SK-N-SH (cell line): ENCODE measurements at regions not wholly inside any gene's neighbourhood (a gene's known extent, or its start where the extent isn't known, plus 50 kb on each side); places are given as distances from the start of the nearest gene placed in this dataset.

Experiments
- CTCF ChIP-seq: fragments of 200-600 bp; sonication (generic); IDR thresholded peaks from 2 replicates; pipeline ENCODE4 v1.6.1; 2017; ENCODE audit warnings: antibody characterized with exemption, mild to moderate bottlenecking, moderate library complexity
- FOXJ3 ChIP-seq: sonication (generic); formaldehyde crosslinking; IDR thresholded peaks from 2 replicates; pipeline ENCODE4 v1.5.1; 2020; ENCODE audit warnings: mild to moderate bottlenecking, missing genetic modification reagents
- NFIC ChIP-seq: IDR thresholded peaks from 2 replicates; pipeline ENCODE4 v1.4.0; 2012; ENCODE audit warnings: borderline replicate concordance
- POLR2AphosphoS5 ChIP-seq: IDR thresholded peaks from 2 replicates; pipeline ENCODE4 v1.6.1; 2012; ENCODE audit warnings: low read depth, low read length
- TF ChIP-seq, protein P1 (sequence below): IDR thresholded peaks from 2 replicates; pipeline ENCODE4; 2012

- no peak for TF ChIP-seq FOXJ3 (CRISPR knock-in tag)
- TF ChIP-seq, protein P1, sequence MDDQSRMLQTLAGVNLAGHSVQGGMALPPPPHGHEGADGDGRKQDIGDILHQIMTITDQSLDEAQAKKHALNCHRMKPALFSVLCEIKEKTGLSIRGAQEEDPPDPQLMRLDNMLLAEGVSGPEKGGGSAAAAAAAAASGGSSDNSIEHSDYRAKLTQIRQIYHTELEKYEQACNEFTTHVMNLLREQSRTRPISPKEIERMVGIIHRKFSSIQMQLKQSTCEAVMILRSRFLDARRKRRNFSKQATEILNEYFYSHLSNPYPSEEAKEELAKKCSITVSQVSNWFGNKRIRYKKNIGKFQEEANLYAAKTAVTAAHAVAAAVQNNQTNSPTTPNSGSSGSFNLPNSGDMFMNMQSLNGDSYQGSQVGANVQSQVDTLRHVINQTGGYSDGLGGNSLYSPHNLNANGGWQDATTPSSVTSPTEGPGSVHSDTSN, result no peak
- no peak for TF ChIP-seq CTCF
- TF ChIP-seq POLR2AphosphoS5, result no peak
- TF ChIP-seq NFIC, result no peak
Observed at GRCh38 chr7:71050492-71050891, 81.5 kb upstream of the GALNT17 start.
